ENCODE measurements at regions not wholly inside any gene's neighbourhood (a gene's known extent, or its start where the extent isn't known, plus 50 kb on each side); places are given as distances from the start of the nearest gene placed in this dataset.

GRCh38 chr15:77804210-77804609 is 171.5 kb upstream of the LINGO1 start:
- no peak overlapping the region for H3K4me3 ChIP-seq (ENCODE audit: low read depth, low read length)
- DNase-seq (ENCODE audit: low read depth) = no peak
- no peak for TF ChIP-seq CTCF (IDR thresholded peaks at IDR 0.05; ENCODE audit: insufficient read depth, low read length)

- TF ChIP-seq CTCF (IDR thresholded peaks at IDR 0.05; ENCODE audit: insufficient read depth, low read length) = no peak
- no peak overlapping the region for H3K4me3 ChIP-seq (ENCODE audit: low read depth, low read length)
- DNase-seq (ENCODE audit: low read depth) = no peak
Measured at GRCh38 chr15:77803487-77803886, 170.8 kb upstream of the LINGO1 start.

- H3K4me3 ChIP-seq (ENCODE audit: low read depth, low read length) = no peak overlapping the region
- no peak for DNase-seq (ENCODE audit: low read depth)
- TF ChIP-seq CTCF (IDR thresholded peaks at IDR 0.05; ENCODE audit: insufficient read depth, low read length) = no peak
Measured at GRCh38 chr15:77800305-77800704, 167.6 kb upstream of the LINGO1 start.

GRCh38 chr15:77798847-77799246 is 166.1 kb upstream of the LINGO1 start:
- H3K4me3 ChIP-seq (ENCODE audit: low read depth, low read length) = no peak overlapping the region
- no peak for DNase-seq (ENCODE audit: low read depth)
- TF ChIP-seq CTCF (IDR thresholded peaks at IDR 0.05; ENCODE audit: insufficient read depth, low read length) = no peak

GRCh38 chr15:77798151-77798835 is 165.6 kb upstream of the LINGO1 start:
- H3K4me3 ChIP-seq (ENCODE audit: low read depth, low read length) = no peak overlapping the region
- DNase-seq (ENCODE audit: low read depth) = no peak
- no peak for TF ChIP-seq CTCF (IDR thresholded peaks at IDR 0.05; ENCODE audit: insufficient read depth, low read length)

- no peak for DNase-seq (ENCODE audit: low read depth)
- TF ChIP-seq CTCF (IDR thresholded peaks at IDR 0.05; ENCODE audit: insufficient read depth, low read length) = no peak
- no peak overlapping the region for H3K4me3 ChIP-seq (ENCODE audit: low read depth, low read length)
Measured at GRCh38 chr15:77797270-77797669, 164.6 kb upstream of the LINGO1 start.
